H1 (cell line): ENCODE measurements at regions not wholly inside any gene's neighbourhood (a gene's known extent, or its start where the extent isn't known, plus 50 kb on each side); places are given as distances from the start of the nearest gene placed in this dataset.

Experiments used
- HDAC6 ChIP-seq: IDR thresholded peaks from one replicate; pipeline ENCODE4 v1.7.1; 2012; ENCODE audit warnings: low read depth, mild to moderate bottlenecking, inconsistent platforms, low read length, moderate library complexity
- ZNF274 ChIP-seq: IDR thresholded peaks from 2 replicates; pipeline ENCODE4 v1.7.0; 2012; ENCODE audit warnings: low read length, borderline replicate concordance; ENCODE audit errors: extremely low read depth

DNA sequence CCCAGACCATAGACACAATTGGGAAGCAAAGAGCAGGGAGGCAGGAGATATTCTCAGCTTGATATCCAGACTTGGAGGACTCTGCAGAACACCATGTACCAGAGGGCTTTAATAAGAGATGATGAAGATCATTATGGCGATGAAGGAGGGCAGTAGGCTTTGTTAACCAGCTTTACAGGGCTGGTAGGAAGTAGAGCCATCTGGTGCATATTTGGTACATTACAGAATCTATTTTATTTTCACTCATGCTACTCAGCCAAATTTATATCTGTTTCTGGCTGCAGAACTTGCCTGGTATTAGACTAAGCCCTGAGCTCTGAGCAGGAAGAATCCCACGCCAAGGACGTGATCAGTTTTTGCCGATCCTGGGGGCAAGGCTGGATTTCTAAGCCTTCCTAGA lies 61.8 kb upstream of the SYT6 start (continued):
- no peak for TF ChIP-seq HDAC6
- no peak for TF ChIP-seq ZNF274
